ENCODE measurements at regions not wholly inside any gene's neighbourhood (a gene's known extent, or its start where the extent isn't known, plus 50 kb on each side); places are given as distances from the start of the nearest gene placed in this dataset.

- no peak for TF ChIP-seq CTCF (IDR thresholded peaks at IDR 0.05)
- TF ChIP-seq POLR2A (IDR thresholded peaks at IDR 0.05): no peak
Observed at GRCh38 chr7:124328774-124329173, 295.9 kb upstream of the TMEM229A start.
